BJ (cell line): ENCODE measurements at regions not wholly inside any gene's neighbourhood (a gene's known extent, or its start where the extent isn't known, plus 50 kb on each side); places are given as distances from the start of the nearest gene placed in this dataset.

Experiments
- CTCF ChIA-PET: fragments of 350-600 bp; formaldehyde crosslinking; extraction: SDS; loops from one replicate; lab custom pipeline; 2021; ENCODE audit warnings: antibody characterized with exemption, inconsistent platforms; lab: Yijun Ruan, JAX
- POLR2A ChIA-PET: fragments of 300-600 bp; sonication (Branson Sonifier 250); formaldehyde crosslinking; extraction: SDS; loops from one replicate; lab custom pipeline; 2021; ENCODE audit warnings: antibody characterized with exemption; lab: Charles Lee
- DNase-seq: peaks from one replicate; pipeline ENCODE4 v3.0.0-alpha.2; 2011; ENCODE audit warnings: low read depth
- H3K27me3 ChIP-seq: 2 replicates; pipeline ENCODE4 v1.6.0; 2011; ENCODE audit warnings: low read length; ENCODE audit not compliant: control insufficient read depth, insufficient read depth
- H3K36me3 ChIP-seq: 2 replicates; pipeline ENCODE4 v1.5.1; 2011; ENCODE audit warnings: low read length; ENCODE audit not compliant: control insufficient read depth, insufficient read depth
- H3K4me3 ChIP-seq: 2 replicates; pipeline ENCODE4 v1.5.1; 2011; ENCODE audit warnings: low read depth, mild to moderate bottlenecking, control low read depth, low read length
- CTCF ChIP-seq: IDR thresholded peaks from 2 replicates; pipeline ENCODE4 v1.5.1; 2011; ENCODE audit warnings: low read depth, mild to moderate bottlenecking, control low read depth, inconsistent platforms, low read length, moderate library complexity; ENCODE audit not compliant: insufficient read depth

GRCh38 chr20:58596244-58596643, 54.8 kb upstream of the STX16 start:
- ChIA-PET POLR2A (no interaction called here), CTCF (no interaction called here)
- Histone ChIP-seq H3K4me3 (no peak overlapping the region), H3K36me3 (no peaks in the 10 kb centered on the region), H3K27me3 (no peaks in the 10 kb centered on the region)
- no peak for DNase-seq
- no peak for TF ChIP-seq CTCF

GRCh38 chr20:58595167-58595566, 55.9 kb upstream of the STX16 start:
- POLR2A ChIA-PET, result interaction anchor here (0.6 kb wide), 1 partner anchor 31 kb away, joined by 4 read pairs; no protein-coding TSS in a partner anchor
- DNase-seq, result no peak

GRCh38 chr20:58593880-58594638, 57.0 kb upstream of the STX16 start:
- DNase-seq, result no peak
- TF ChIP-seq CTCF, result no peak
- no peak overlapping the region for H3K4me3 ChIP-seq
- H3K36me3 ChIP-seq, result no peaks in the 10 kb centered on the region
- CTCF ChIA-PET, result interaction anchor here (1.1 kb wide), 1 partner anchor 9 kb away, joined by 3 read pairs; no protein-coding TSS in a partner anchor
- POLR2A ChIA-PET, result no interaction called here
- peaks cover 1% of the 10 kb centered on the region; the same call in 1 of the 2 replicates for H3K27me3 ChIP-seq

More at GRCh38 chr20:58595167-58595566, 55.9 kb upstream of the STX16 start:
- Histone ChIP-seq H3K36me3 (no peaks in the 10 kb centered on the region), H3K4me3 (no peak overlapping the region), H3K27me3 (peaks cover 1% of the 10 kb centered on the region; the same call in 1 of the 2 replicates)
- CTCF ChIA-PET, result interaction anchor here (1.1 kb wide), 1 partner anchor 10 kb away, joined by 3 read pairs; no protein-coding TSS in a partner anchor
- TF ChIP-seq CTCF, result no peak

GRCh38 chr20:58592076-58592695, 58.9 kb upstream of the STX16 start:
- DNase-seq, result no peak
- ChIA-PET POLR2A (no interaction called here), CTCF (interaction anchor here (0.8 kb wide), 1 partner anchor 9 kb away, joined by 4 read pairs; no protein-coding TSS in a partner anchor)
- H3K27me3 ChIP-seq, result peaks cover 1% of the 10 kb centered on the region; the same call in 1 of the 2 replicates
- no peak overlapping the region for H3K4me3 ChIP-seq
- no peak for TF ChIP-seq CTCF
- no peaks in the 10 kb centered on the region for H3K36me3 ChIP-seq

GRCh38 chr20:58590679-58591473, 60.2 kb upstream of the STX16 start:
- Histone ChIP-seq H3K4me3 (no peak overlapping the region), H3K27me3 (peaks cover 1% of the 10 kb centered on the region; the same call in 1 of the 2 replicates), H3K36me3 (no peaks in the 10 kb centered on the region)
- no peak for TF ChIP-seq CTCF
- DNase-seq, result no peak
- POLR2A ChIA-PET, result no interaction called here
- CTCF ChIA-PET, result no interaction called here
